Brain microvascular endothelial cell (primary cell): ENCODE measurements at regions not wholly inside any gene's neighbourhood (a gene's known extent, or its start where the extent isn't known, plus 50 kb on each side); places are given as distances from the start of the nearest gene placed in this dataset.

Experiments used
- DNase-seq: peaks from one replicate; pipeline ENCODE4 v3.0.0-alpha.2; 2020
- H3K27ac ChIP-seq: fragments of 250-450 bp; sonication (Bioruptor Pico); 2 replicates; pipeline ENCODE4 v1.5.1; 2020; ENCODE audit warnings: mild to moderate bottlenecking, moderate library complexity
- H3K27me3 ChIP-seq: fragments of 250-450 bp; sonication (Bioruptor Pico); replicated peaks from 2 replicates; pipeline ENCODE4 v1.5.1; 2020; ENCODE audit warnings: mild to moderate bottlenecking
- H3K36me3 ChIP-seq: fragments of 250-450 bp; sonication (Bioruptor Pico); replicated peaks from 2 replicates; pipeline ENCODE4 v1.5.1; 2020; ENCODE audit warnings: mild to moderate bottlenecking
- H3K4me3 ChIP-seq: 2 replicates; pipeline ENCODE4 v1.5.1; 2011; ENCODE audit warnings: low read depth, mild to moderate bottlenecking, control low read depth, low read length, moderate library complexity
- CTCF ChIP-seq: IDR thresholded peaks from 2 replicates; pipeline ENCODE4 v1.5.1; 2011; ENCODE audit warnings: low read depth, mild to moderate bottlenecking, moderate library complexity, low read length, control low read depth, inconsistent platforms; ENCODE audit errors: missing control alignments
- in situ Hi-C: cut with HindIII; loops from 2 replicates; pipeline ENCODE4 v1.10.0; 2017; ENCODE audit warnings: low sequenced_read_pairs, low pct_ligation_motif_present

GRCh38 chr10:128312250-128312649 is 186.0 kb upstream of the MKI67 start:
- Histone ChIP-seq H3K36me3 (no peaks in the 10 kb centered on the region), H3K4me3 (no peak overlapping the region), H3K27ac (no peak overlapping the region), H3K27me3 (no peaks in the 10 kb centered on the region)
- DNase-seq, result no peak
- in situ Hi-C loops, result no loop called here
- no peak for TF ChIP-seq CTCF

- no peaks in the 10 kb centered on the region for H3K27me3 ChIP-seq
- in situ Hi-C loops, result no loop called here
- no peak for DNase-seq
- H3K4me3 ChIP-seq, result no peak overlapping the region
- no peak for TF ChIP-seq CTCF
- H3K36me3 ChIP-seq, result no peaks in the 10 kb centered on the region
- no peak overlapping the region for H3K27ac ChIP-seq
These were observed 188.5 kb upstream of the MKI67 start for GRCh38 chr10:128314686-128315085.

- Histone ChIP-seq H3K27ac (no peak overlapping the region), H3K4me3 (no peak overlapping the region), H3K36me3 (no peaks in the 10 kb centered on the region), H3K27me3 (no peaks in the 10 kb centered on the region)
- in situ Hi-C loops, result no loop called here
- no peak for DNase-seq
- no peak for TF ChIP-seq CTCF
These were observed 190.0 kb upstream of the MKI67 start for GRCh38 chr10:128316121-128316726.

GRCh38 chr10:128316925-128317324 is 190.7 kb upstream of the MKI67 start:
- H3K27me3 ChIP-seq, result no peaks in the 10 kb centered on the region
- DNase-seq, result no peak
- no peaks in the 10 kb centered on the region for H3K36me3 ChIP-seq
- in situ Hi-C loops, result no loop called here
- no peak for TF ChIP-seq CTCF
- H3K27ac ChIP-seq, result no peak overlapping the region
- H3K4me3 ChIP-seq, result no peak overlapping the region

- Histone ChIP-seq H3K27ac (no peak overlapping the region), H3K36me3 (no peaks in the 10 kb centered on the region), H3K27me3 (no peaks in the 10 kb centered on the region), H3K4me3 (no peak overlapping the region)
- DNase-seq, result no peak
- no peak for TF ChIP-seq CTCF
- in situ Hi-C loops, result no loop called here
These were observed 192.1 kb upstream of the MKI67 start for GRCh38 chr10:128318366-128318765.

GRCh38 chr10:128318913-128319312 is 192.7 kb upstream of the MKI67 start:
- DNase-seq, result no peak
- H3K36me3 ChIP-seq, result no peaks in the 10 kb centered on the region
- no peaks in the 10 kb centered on the region for H3K27me3 ChIP-seq
- H3K4me3 ChIP-seq, result no peak overlapping the region
- TF ChIP-seq CTCF, result no peak
- H3K27ac ChIP-seq, result no peak overlapping the region
- in situ Hi-C loops, result no loop called here
